Suppressor macrophage (primary cell): ENCODE measurements at regions not wholly inside any gene's neighbourhood (a gene's known extent, or its start where the extent isn't known, plus 50 kb on each side); places are given as distances from the start of the nearest gene placed in this dataset.
A peak's percentile ranks its signal among the peaks of the same experiment; 100 is the strongest.
"Not testable (repeated sequence)": the region's sequence is repeated elsewhere in the genome, so short reads cannot be mapped to it uniquely, and the experiment has no call there.

Source experiments
- DNase-seq, 4 experiments: peaks; one replicate each; pipeline ENCODE4 v3.0.0-alpha.2; 2020 to 2022

- DNase-seq: no peak
These were observed 152.2 kb upstream of the PDE1C start for GRCh38 chr7:32222251-32222900.

GRCh38 chr7:32221736-32222135, 151.5 kb upstream of the PDE1C start:
- DNase-seq: no peak

- DNase-seq: no peak
These were observed 150.8 kb upstream of the PDE1C start for GRCh38 chr7:32221056-32221455.

GRCh38 chr7:32219831-32220230, 149.6 kb upstream of the PDE1C start:
- not testable (repeated sequence) for DNase-seq

GRCh38 chr7:32219416-32219815, 149.2 kb upstream of the PDE1C start:
- DNase-seq: no peak

- DNase-seq: no peak
These were observed 148.6 kb upstream of the PDE1C start for GRCh38 chr7:32218741-32219288.

- no peak for DNase-seq
These were observed 147.9 kb upstream of the PDE1C start for GRCh38 chr7:32218154-32218467.

GRCh38 chr7:32217341-32218153, 147.3 kb upstream of the PDE1C start:
- DNase-seq: no peak

- no peak for DNase-seq
These were observed 146.6 kb upstream of the PDE1C start for GRCh38 chr7:32216759-32217158.

- DNase-seq: no peak
These were observed 145.5 kb upstream of the PDE1C start for GRCh38 chr7:32215697-32216096.

GRCh38 chr7:32214913-32215312, 144.7 kb upstream of the PDE1C start:
- DNase-seq: no peak

- no peak for DNase-seq
These were observed 142.1 kb upstream of the PDE1C start for GRCh38 chr7:32212321-32212720.

- DNase-seq: no peak
These were observed 136.8 kb upstream of the PDE1C start for GRCh38 chr7:32206987-32207386.

GRCh38 chr7:32206488-32206887, 136.3 kb upstream of the PDE1C start:
- DNase-seq: no peak

GRCh38 chr7:32205298-32205824, 135.2 kb upstream of the PDE1C start:
- DNase-seq: not testable (repeated sequence)

- peak; percentile 43 to 60 (median 52) for DNase-seq
These were observed 134.3 kb upstream of the PDE1C start for GRCh38 chr7:32204361-32205018.

- no peak for DNase-seq
These were observed 130.4 kb upstream of the PDE1C start for GRCh38 chr7:32200646-32201045.

- DNase-seq: no peak
These were observed 124.3 kb upstream of the PDE1C start for GRCh38 chr7:32194537-32194936.

- DNase-seq: no peak
These were observed 121.1 kb upstream of the PDE1C start for GRCh38 chr7:32191305-32191704.

- DNase-seq: no peak
These were observed 109.4 kb upstream of the PDE1C start for GRCh38 chr7:32179567-32179966.

- DNase-seq: no peak
These were observed 108.6 kb upstream of the PDE1C start for GRCh38 chr7:32178677-32179366.

- DNase-seq: no peak
These were observed 107.0 kb upstream of the PDE1C start for GRCh38 chr7:32177232-32177631.

GRCh38 chr7:32175099-32175498, 104.9 kb upstream of the PDE1C start:
- DNase-seq: no peak
